Mesenteric fat pad (tissue), 1 donor: ENCODE measurements at regions not wholly inside any gene's neighbourhood (a gene's known extent, or its start where the extent isn't known, plus 50 kb on each side); places are given as distances from the start of the nearest gene placed in this dataset. TPM values are rescaled to one million over a fixed set of nuclear protein-coding genes. Genes with fewer than 3 reads are reported as not detected.

Experiments
- DNase-seq: peaks from one replicate; pipeline ENCODE4 v3.0.0-alpha.2; 2020; ENCODE audit warnings: low spot score
- microRNA-seq: library from miRNA; unstranded; fragments of <30 nt; microRNA quantifications from one replicate; pipeline ENCODE4 v1.2.0, GENCODE V29; 2020; ENCODE audit warnings: borderline number of aligned reads
- donor health status: DM: yes; HTN: yes; CAD: no.

GRCh38 chr6:90663106-90663505 is 76.2 kb upstream of the MAP3K7 start:
- DNase-seq: no peak

DNA sequence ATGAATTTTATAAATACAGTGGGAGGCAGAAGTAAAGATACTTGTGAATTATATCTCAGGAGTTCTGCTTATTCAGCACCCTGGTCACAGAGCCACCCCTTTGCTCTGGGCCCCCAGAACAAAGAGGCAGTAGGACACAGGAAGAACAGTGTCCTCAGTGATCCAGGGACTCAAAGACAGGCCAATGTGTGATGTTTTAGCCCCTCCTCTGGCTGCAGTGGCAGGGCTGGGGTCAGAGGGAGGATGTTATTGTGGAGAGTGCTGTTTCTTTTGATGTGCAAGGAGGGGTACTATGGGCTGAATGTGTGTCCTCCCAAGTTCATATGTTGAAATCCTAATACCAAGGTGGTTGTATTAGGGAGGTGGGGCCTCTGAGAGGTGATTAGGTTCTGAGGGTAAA is 74.1 kb upstream of the MAP3K7 start:
- no peak for DNase-seq

DNA sequence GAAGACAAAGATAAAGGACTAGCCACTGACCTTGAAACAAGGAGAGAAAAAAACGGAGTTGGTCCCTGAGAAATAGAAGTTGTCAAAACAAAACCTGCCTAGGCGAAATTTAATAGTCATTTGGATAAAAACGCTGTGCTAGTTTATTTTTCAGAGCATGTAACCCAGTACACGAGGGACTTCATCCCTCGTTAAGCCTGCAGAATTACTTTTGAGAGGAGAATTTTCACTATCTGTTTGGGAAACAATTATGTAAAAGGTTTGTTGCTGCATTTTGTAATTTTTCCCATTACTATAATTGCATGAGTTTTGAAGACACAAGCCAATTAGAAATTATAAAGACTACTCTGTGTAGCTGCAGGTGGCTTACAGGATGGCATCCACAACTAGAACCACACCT is 71.6 kb upstream of the MAP3K7 start:
- DNase-seq: no peak

- DNase-seq: no peak
Observed at GRCh38 chr6:90656325-90656724, 69.5 kb upstream of the MAP3K7 start.

- no peak for DNase-seq
Observed at GRCh38 chr6:90654806-90655205, 67.9 kb upstream of the MAP3K7 start.

GRCh38 chr6:90654166-90654565 is 67.3 kb upstream of the MAP3K7 start:
- DNase-seq: no peak

DNA sequence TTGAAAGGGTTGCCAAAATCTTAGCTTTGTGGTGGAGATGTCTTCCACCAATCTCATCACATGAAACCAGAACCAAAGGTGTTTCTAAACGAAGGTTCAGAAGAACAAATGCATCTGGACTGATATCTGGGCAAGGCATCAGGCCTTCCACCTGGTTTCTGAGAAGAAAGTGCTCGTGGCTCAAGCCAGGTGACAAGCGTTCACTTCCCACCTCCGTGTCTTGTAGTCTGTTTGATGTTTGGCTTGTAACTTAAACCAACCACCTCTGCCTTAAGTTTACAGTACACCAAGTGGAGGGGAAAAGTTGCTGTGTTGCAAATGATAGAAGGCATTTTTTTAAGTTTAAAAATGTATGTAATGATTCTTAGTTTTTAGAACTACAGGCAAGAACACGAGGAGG is 66.9 kb upstream of the MAP3K7 start:
- no peak for DNase-seq

DNA sequence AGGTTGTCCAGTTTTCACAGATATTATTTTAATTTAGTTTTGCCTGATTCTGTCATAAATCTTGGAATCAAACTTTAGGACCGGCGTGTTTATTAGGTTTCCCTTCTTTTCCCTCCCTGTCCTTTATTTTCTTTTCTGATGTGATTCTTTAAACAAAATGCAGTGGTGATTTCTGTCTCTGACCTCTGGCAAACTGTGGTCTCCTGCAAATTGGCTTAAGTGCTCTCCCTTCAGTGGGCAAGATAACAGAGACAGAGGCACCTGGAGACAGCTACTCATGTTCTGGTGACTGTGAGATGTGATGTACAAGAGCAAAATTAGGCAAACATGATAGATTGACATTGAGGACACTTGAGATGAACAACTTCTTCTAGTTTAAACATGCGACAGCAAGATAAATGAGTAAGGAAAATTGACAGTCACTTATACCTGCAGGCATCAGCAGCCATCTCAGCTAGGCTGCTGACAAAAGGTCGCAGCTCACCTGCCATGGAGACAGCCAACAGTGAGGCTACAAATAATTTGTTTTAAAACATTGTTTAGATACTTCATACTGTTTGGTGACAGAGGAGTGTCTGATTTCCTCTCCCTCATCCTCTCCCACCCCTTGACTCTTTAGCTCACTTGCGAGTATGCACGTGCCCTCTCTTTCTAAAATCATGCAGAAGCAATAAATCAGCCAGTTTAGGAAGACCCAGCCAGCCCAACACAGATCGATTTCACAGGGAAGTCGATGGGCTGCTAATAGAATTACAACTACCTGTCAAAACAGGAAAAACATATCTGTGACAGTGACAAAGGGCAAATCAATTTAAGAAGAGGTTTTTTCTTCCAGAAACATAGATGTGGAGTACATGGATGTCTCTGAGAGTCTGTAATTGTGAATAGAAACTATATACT is 63.4 kb upstream of the MAP3K7 start:
- DNase-seq: no peak

DNA sequence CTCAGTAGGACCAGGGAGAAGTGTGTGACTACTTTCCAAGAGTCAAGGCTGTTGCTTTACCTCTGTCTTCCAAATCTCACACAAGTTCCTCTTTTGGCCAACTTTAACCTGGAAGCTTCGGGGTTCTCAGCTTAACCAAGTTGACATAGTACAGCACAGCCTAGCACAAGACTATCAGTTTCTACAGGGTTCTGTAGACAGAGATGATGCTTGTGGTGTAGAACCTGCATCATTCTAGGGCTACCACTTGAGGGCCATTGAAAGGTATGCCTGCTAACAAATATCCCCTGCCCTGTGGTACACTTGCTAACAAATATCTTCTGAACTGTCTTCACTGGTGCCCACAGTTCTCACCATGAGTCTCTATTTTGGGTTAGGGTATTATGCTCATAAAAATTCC is 62.0 kb upstream of the MAP3K7 start:
- DNase-seq: no peak

DNA sequence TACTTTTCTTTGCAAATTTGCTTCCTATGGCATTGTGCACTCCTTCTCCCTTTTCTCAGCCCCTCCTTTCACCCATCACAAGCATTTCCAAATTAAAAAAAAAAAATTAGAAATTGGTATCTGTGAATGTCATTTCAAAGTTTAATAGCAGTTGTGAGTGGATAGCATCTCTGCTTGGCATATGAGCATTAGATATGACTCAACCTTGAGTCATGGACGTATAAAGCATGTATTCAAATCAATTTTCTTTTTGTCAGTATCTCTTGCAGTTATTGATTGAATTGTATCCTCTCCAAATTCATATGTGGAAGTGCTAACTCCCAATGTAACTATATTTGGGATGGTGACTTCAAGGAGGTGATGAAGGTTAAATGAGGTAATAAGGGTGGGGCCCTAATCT is 60.1 kb upstream of the MAP3K7 start:
- no peak for DNase-seq

DNA sequence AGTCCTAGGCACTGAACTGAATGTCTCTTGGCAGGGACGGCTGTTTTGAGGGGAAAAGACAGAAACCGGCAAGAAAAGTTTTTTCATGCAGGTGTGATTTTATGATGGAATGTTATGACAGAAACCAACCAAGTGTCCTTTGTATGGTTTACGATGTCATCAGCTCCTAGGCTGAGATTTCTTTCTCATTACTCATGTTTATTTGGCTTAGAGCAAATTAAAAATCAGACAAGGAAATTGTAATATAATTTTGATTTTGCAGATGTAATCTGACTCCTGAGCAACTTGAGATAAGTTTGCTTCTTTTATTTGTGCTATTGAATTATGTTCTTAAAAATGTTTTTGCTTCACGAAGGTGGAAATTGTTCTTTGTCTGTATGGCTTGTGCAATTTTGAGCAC is 58.8 kb upstream of the MAP3K7 start:
- no peak for DNase-seq

- no peak for DNase-seq
Observed at GRCh38 chr6:90644492-90644891, 57.6 kb upstream of the MAP3K7 start.

DNA sequence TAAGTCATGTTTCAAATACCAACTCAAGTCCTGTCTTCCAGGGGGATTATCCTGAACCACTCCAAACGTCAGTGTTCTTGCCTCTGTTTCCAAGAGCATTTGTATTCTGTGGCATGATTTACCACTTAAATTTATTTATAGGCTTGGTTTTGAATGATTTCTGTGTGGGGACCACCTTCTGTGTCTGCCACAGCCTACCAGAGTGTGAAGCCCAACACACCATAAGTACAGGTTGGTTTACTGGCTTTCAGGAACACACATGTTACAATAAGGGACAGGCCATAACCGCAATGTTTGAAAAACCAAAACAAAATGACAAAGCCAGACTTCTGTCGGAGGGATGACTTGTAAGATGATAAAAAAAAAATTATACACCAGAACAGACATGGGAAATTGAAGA is 56.5 kb upstream of the MAP3K7 start:
- no peak for DNase-seq

- no peak for DNase-seq
Observed at GRCh38 chr6:90637320-90637719, 50.4 kb upstream of the MAP3K7 start.

Small RNA genes lying in the stretch of these regions (microRNA-seq; reads per million reads assigned to microRNA genes)
- gene MIR4643: not detected
